A549 (cell line): ENCODE measurements at regions not wholly inside any gene's neighbourhood (a gene's known extent, or its start where the extent isn't known, plus 50 kb on each side); places are given as distances from the start of the nearest gene placed in this dataset.

Source experiments
- ATAC-seq, 2 experiments: fragments of 200-7000 bp in 1 of 2; fragments of >200 bp in 1 of 2; cut with Nextera tagmentation in 1 of 2; cut with Tn5 transposase in 1 of 2; 3 replicates each; pipeline versions ENCODE4 v1.8.0 to v1.9.1; 2018 to 2020; ENCODE audit warnings: mild to moderate bottlenecking in 1 of 2, moderate library complexity in 1 of 2
- CTCF ChIA-PET: fragments of 300-600 bp; sonication (Branson Sonifier 250); formaldehyde crosslinking; extraction: SDS; loops from one replicate; lab custom pipeline; 2021; ENCODE audit warnings: antibody characterized with exemption, inconsistent platforms; lab: Yijun Ruan, JAX
- POLR2A ChIA-PET: fragments of 350-600 bp; formaldehyde crosslinking; extraction: SDS; loops from one replicate; lab custom pipeline; 2021; ENCODE audit warnings: antibody characterized with exemption, inconsistent platforms; lab: Yijun Ruan, JAX
- DNase-seq, 2 experiments: peaks; one replicate each; pipeline versions ENCODE4 v3.0.0 to v3.0.0-alpha.2; 2011 to 2016; ENCODE audit warnings: low read depth in 1 of 2, low spot score in 1 of 2
- FAIRE-seq: peaks from 2 replicates; lab custom pipeline; 2011; peaks lifted over from hg19 to GRCh38; lab: Jason Lieb, UNC
- H3K27ac ChIP-seq, 2 experiments: fragments of >200 bp; sonication (Bioruptor Twin); formaldehyde crosslinking; 3 replicates each; pipeline ENCODE4 v1.5.1; 2016 to 2017
- H3K4me1 ChIP-seq: fragments of >200 bp; sonication (Bioruptor Twin); formaldehyde crosslinking; 3 replicates; pipeline ENCODE4 v1.6.1; 2016
- H3K4me2 ChIP-seq: fragments of >200 bp; sonication (Bioruptor Twin); formaldehyde crosslinking; 3 replicates; pipeline ENCODE4 v1.6.1; 2016
- H3K4me3 ChIP-seq: fragments of >200 bp; sonication (Bioruptor Twin); formaldehyde crosslinking; 3 replicates; pipeline ENCODE4 v1.5.1; 2016
- H3K9me3 ChIP-seq: fragments of >200 bp; sonication (Bioruptor Twin); formaldehyde crosslinking; 3 replicates; pipeline ENCODE4 v1.6.1; 2016
- BHLHE40 ChIP-seq: IDR thresholded peaks from 2 replicates; pipeline ENCODE4 v1.6.1; 2012; ENCODE audit warnings: low read depth, low read length, inconsistent platforms
- CBX2 ChIP-seq: fragments of 200-600 bp; sonication (generic); IDR thresholded peaks from 2 replicates; pipeline ENCODE4 v1.6.1; 2016; ENCODE audit warnings: low read depth, mild to moderate bottlenecking, borderline replicate concordance
- CHD2 ChIP-seq: fragments of 150-350 bp; IDR thresholded peaks from 2 replicates; pipeline ENCODE4 v1.6.1; 2014; ENCODE audit warnings: low read length; ENCODE audit not compliant: partially characterized antibody
- EHF ChIP-seq: fragments of 250-450 bp; sonication (Bioruptor Pico); IDR thresholded peaks from 2 replicates; pipeline ENCODE4 v1.5.0; 2020; ENCODE audit warnings: mild to moderate bottlenecking
- EP300 ChIP-seq, 2 experiments: fragments of >200 bp; sonication (Bioruptor Twin); formaldehyde crosslinking; IDR thresholded peaks; 2 replicates in 1 of 2; 3 replicates in 1 of 2; pipeline ENCODE4 v1.6.1; 2016 to 2017
- ESRRA ChIP-seq: fragments of 150-350 bp; IDR thresholded peaks from 2 replicates; pipeline ENCODE4 v1.6.1; 2014; ENCODE audit warnings: mild to moderate bottlenecking, low read length, borderline replicate concordance
- HDAC2 ChIP-seq: fragments of 200-600 bp; sonication (generic); IDR thresholded peaks from 2 replicates; pipeline ENCODE4 v1.6.1; 2016
- HES2 ChIP-seq: fragments of >200 bp; sonication (Bioruptor Twin); formaldehyde crosslinking; IDR thresholded peaks from 2 replicates; pipeline ENCODE4 v1.6.1; 2016
- HOXA7 ChIP-seq: fragments of 250-450 bp; sonication (Bioruptor Pico); IDR thresholded peaks from 2 replicates; pipeline ENCODE4 v1.5.0; 2020; ENCODE audit warnings: mild to moderate bottlenecking, moderate library complexity
- HOXB5 ChIP-seq: fragments of 250-450 bp; sonication (Bioruptor Pico); IDR thresholded peaks from 2 replicates; pipeline ENCODE4 v1.5.0; 2020; ENCODE audit warnings: mild to moderate bottlenecking, moderate library complexity
- MAFK ChIP-seq: fragments of 450-650 bp; IDR thresholded peaks from 2 replicates; pipeline ENCODE4 v1.6.1; 2014; ENCODE audit not compliant: partially characterized antibody
- NFE2L2 ChIP-seq: fragments of 150-350 bp; conservative IDR thresholded peaks from 2 replicates; pipeline ENCODE4 v1.6.1; 2014; ENCODE audit warnings: low read length
- NPAS2 ChIP-seq: fragments of 250-450 bp; sonication (Bioruptor Pico); IDR thresholded peaks from 2 replicates; pipeline ENCODE4 v1.8.0; 2022; ENCODE audit warnings: mild to moderate bottlenecking, moderate library complexity, borderline replicate concordance
- POLR2A ChIP-seq: IDR thresholded peaks from 2 replicates; pipeline ENCODE4 v1.6.1; 2012; ENCODE audit warnings: mild to moderate bottlenecking, low read length
- TFCP2L1 ChIP-seq: fragments of 250-450 bp; sonication (Bioruptor Pico); IDR thresholded peaks from 2 replicates; pipeline ENCODE4 v1.5.0; 2021; ENCODE audit warnings: mild to moderate bottlenecking
- ZC3H11A ChIP-seq: fragments of 450-650 bp; IDR thresholded peaks from 2 replicates; pipeline ENCODE4 v1.6.1; 2014; ENCODE audit warnings: antibody characterized with exemption, mild to moderate bottlenecking
- ZFP36 ChIP-seq: fragments of 450-650 bp; IDR thresholded peaks from 2 replicates; pipeline ENCODE4 v1.6.1; 2014; ENCODE audit warnings: borderline replicate concordance; ENCODE audit not compliant: partially characterized antibody
- ZNF302 ChIP-seq: fragments of 250-450 bp; sonication (Bioruptor Pico); IDR thresholded peaks from 2 replicates; pipeline ENCODE4 v1.9.0; 2021; ENCODE audit warnings: inconsistent platforms, mild to moderate bottlenecking, moderate library complexity
- ZSCAN20 ChIP-seq: fragments of 250-450 bp; sonication (Bioruptor Pico); IDR thresholded peaks from 2 replicates; pipeline ENCODE4 v1.8.0; 2022; ENCODE audit warnings: mild to moderate bottlenecking, moderate library complexity
- WGBS: methylation state at CpG from one replicate; pipeline ENCODE4 v1.1.6; 2017; ENCODE audit errors: missing lambda C conversion rate; 5-methylcytosine and 5-hydroxymethylcytosine counted together
- TF ChIP-seq, protein P1 (sequence below): fragments of >200 bp; sonication (Bioruptor Twin); formaldehyde crosslinking; IDR thresholded peaks from 3 replicates; pipeline ENCODE4 v1.6.1; 2016
- TF ChIP-seq, protein P2 (sequence below): IDR thresholded peaks from 2 replicates; pipeline ENCODE4 v1.6.1; 2012
- TF ChIP-seq, protein P3 (sequence below): IDR thresholded peaks from 2 replicates; pipeline ENCODE4 v1.6.1; 2012; ENCODE audit warnings: low read depth, borderline replicate concordance
- TF ChIP-seq, protein P4 (sequence below): IDR thresholded peaks from 2 replicates; pipeline ENCODE4 v1.6.1; 2012
- TF ChIP-seq, protein P5 (sequence below): fragments of 150-350 bp; IDR thresholded peaks from 2 replicates; pipeline ENCODE4 v1.6.1; 2014; ENCODE audit warnings: low read depth, mild to moderate bottlenecking, low read length

GRCh38 chr12:87818441-87818840, 210.8 kb downstream of the C12orf50 start:
- no peak for DNase-seq
- no peak for FAIRE-seq

DNA sequence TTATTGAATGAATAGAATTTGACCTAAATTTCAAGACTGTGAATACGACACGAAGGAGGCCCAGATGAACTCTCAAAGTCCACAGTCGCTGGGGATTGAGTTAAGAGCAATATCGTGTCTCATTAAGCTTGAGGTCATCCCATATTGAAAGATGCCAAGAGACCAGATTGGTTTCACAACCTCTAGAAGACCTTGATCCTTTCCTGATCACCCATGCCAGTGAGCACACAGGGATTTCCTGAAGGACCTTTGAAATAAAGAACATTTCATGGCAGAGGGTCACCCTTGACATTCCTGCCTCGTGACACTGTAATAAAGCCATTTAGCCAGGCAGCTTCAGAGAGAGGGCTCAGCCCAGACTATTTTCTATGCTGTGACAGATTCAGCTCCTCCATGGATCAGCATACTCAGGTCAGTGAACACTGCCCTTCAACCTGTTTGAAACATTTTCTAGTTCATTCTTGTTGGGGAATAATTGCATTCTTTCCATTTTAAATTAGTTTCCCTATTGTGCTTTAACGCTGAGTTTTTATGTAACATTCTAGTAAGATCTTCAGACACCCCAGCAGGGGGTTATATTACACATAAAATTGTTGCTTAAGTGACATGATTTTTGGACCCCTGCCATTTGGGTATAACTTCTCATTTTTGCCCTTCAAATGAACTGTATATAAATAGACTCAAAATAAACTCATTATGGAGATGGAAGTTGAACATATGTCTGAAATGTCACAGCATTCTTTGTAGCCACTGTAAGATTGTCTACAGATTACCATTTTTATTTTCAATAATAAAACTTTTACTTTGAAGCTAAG, 213.2 kb downstream of the C12orf50 start:
- ATAC-seq = no peak
- CTCF ChIA-PET = interaction anchor here (1.0 kb wide), 1 partner anchor 33 kb away, joined by 3 read pairs; no protein-coding TSS in a partner anchor
- no peak for DNase-seq
- H3K4me2 ChIP-seq = no peak overlapping the region
- 82% methylated on average over 6 of the region's 6 CpGs for WGBS
- FAIRE-seq = peak; percentile 49
- TF ChIP-seq, protein P1, sequence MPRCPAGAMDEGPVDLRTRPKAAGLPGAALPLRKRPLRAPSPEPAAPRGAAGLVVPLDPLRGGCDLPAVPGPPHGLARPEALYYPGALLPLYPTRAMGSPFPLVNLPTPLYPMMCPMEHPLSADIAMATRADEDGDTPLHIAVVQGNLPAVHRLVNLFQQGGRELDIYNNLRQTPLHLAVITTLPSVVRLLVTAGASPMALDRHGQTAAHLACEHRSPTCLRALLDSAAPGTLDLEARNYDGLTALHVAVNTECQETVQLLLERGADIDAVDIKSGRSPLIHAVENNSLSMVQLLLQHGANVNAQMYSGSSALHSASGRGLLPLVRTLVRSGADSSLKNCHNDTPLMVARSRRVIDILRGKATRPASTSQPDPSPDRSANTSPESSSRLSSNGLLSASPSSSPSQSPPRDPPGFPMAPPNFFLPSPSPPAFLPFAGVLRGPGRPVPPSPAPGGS = no peak
- no peak for TF ChIP-seq HOXB5 (CRISPR knock-in tag)
- no peak for TF ChIP-seq NPAS2 (CRISPR knock-in tag)
- TF ChIP-seq HES2 = no peak
- TF ChIP-seq ZC3H11A = no peak
- no peak for TF ChIP-seq NFE2L2
- TF ChIP-seq ZFP36 = no peak
- TF ChIP-seq, protein P2, sequence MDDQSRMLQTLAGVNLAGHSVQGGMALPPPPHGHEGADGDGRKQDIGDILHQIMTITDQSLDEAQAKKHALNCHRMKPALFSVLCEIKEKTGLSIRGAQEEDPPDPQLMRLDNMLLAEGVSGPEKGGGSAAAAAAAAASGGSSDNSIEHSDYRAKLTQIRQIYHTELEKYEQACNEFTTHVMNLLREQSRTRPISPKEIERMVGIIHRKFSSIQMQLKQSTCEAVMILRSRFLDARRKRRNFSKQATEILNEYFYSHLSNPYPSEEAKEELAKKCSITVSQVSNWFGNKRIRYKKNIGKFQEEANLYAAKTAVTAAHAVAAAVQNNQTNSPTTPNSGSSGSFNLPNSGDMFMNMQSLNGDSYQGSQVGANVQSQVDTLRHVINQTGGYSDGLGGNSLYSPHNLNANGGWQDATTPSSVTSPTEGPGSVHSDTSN = no peak
- no peak for TF ChIP-seq ZSCAN20 (CRISPR knock-in tag)
- TF ChIP-seq POLR2A = no peak
- no peak for TF ChIP-seq MAFK
- TF ChIP-seq CHD2 = no peak
- TF ChIP-seq, protein P3, sequence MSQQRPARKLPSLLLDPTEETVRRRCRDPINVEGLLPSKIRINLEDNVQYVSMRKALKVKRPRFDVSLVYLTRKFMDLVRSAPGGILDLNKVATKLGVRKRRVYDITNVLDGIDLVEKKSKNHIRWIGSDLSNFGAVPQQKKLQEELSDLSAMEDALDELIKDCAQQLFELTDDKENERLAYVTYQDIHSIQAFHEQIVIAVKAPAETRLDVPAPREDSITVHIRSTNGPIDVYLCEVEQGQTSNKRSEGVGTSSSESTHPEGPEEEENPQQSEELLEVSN = no peak
- no peak for TF ChIP-seq TFCP2L1 (CRISPR knock-in tag)
- TF ChIP-seq, protein P4, sequence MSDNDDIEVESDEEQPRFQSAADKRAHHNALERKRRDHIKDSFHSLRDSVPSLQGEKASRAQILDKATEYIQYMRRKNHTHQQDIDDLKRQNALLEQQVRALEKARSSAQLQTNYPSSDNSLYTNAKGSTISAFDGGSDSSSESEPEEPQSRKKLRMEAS = no peak
- TF ChIP-seq BHLHE40 = no peak
- H3K9me3 ChIP-seq = peaks cover 30% of the 10 kb centered on the region
- H3K4me3 ChIP-seq = no peak overlapping the region
- peaks cover 62% of the 10 kb centered on the region for H3K4me1 ChIP-seq
- POLR2A ChIA-PET = interaction anchor here (1.2 kb wide), 1 partner anchor 12 kb away, joined by 3 read pairs; no protein-coding TSS in a partner anchor
- peak overlapping the region; percentile 85 to 91 for H3K27ac ChIP-seq

More at GRCh38 chr12:87818441-87818840, 210.8 kb downstream of the C12orf50 start:
- Histone ChIP-seq H3K9me3 (peaks cover 36% of the 10 kb centered on the region), H3K4me3 (no peak overlapping the region), H3K4me1 (peaks cover 56% of the 10 kb centered on the region)
- CTCF ChIA-PET = no interaction called here
- TF ChIP-seq HDAC2 (no peak), ZNF302 (CRISPR knock-in tag) (no peak), CBX2 (no peak), ESRRA (no peak), EHF (CRISPR knock-in tag) (no peak), HOXB5 (CRISPR knock-in tag) (no peak), ZFP36 (no peak), HOXA7 (no peak), POLR2A (no peak), MAFK (no peak), EP300 (IDR thresholded peaks at IDR 0.05) (no peak)
- TF ChIP-seq, protein P1 = no peak
- TF ChIP-seq, protein P5, sequence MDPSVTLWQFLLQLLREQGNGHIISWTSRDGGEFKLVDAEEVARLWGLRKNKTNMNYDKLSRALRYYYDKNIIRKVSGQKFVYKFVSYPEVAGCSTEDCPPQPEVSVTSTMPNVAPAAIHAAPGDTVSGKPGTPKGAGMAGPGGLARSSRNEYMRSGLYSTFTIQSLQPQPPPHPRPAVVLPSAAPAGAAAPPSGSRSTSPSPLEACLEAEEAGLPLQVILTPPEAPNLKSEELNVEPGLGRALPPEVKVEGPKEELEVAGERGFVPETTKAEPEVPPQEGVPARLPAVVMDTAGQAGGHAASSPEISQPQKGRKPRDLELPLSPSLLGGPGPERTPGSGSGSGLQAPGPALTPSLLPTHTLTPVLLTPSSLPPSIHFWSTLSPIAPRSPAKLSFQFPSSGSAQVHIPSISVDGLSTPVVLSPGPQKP = no peak
- TF ChIP-seq, all 56 proteins: peak for 0
- no peak for ATAC-seq
- Histone ChIP-seq H3K4me2 (peak overlapping the region; percentile 73; the same call in 2 of the 3 replicates), H3K27ac (peak overlapping the region; percentile 84 to 86)
- POLR2A ChIA-PET = interaction anchor here (1.0 kb wide), 1 partner anchor 9 kb away, joined by 3 read pairs; no protein-coding TSS in a partner anchor
